Psoas muscle (tissue), 7 donors: ENCODE measurements at regions not wholly inside any gene's neighbourhood (a gene's known extent, or its start where the extent isn't known, plus 50 kb on each side); places are given as distances from the start of the nearest gene placed in this dataset.

Source experiments
- ATAC-seq, 4 donors: fragments of 200-7000 bp; cut with Tn5 transposase; one replicate each; pipeline ENCODE4 v1.9.1; 2020; ENCODE audit warnings: moderate library complexity in 3 of 4, mild to moderate bottlenecking in 2 of 4
- DNase-seq, 2 donors: peaks; one replicate each; pipeline ENCODE4 v3.0.0-alpha.2; 2020
- H3K27ac ChIP-seq: fragments of 200-600 bp; one replicate; pipeline ENCODE4 v1.8.0; 2022
- H3K27me3 ChIP-seq, 3 donors: fragments of 200-600 bp in 1 of 3; one replicate each; pipeline versions ENCODE4 v1.6.1 to v1.8.0; 2013 to 2022; ENCODE audit warnings: low read length in 2 of 3, mild to moderate bottlenecking in 2 of 3, moderate library complexity in 1 of 3; ENCODE audit not compliant: insufficient read depth in 3 of 3
- H3K36me3 ChIP-seq, 2 donors: fragments of 200-600 bp in 1 of 2; one replicate each; pipeline versions ENCODE4 v1.6.1 to v1.8.0; 2013 to 2022; ENCODE audit warnings: low read depth in 1 of 2, mild to moderate bottlenecking in 1 of 2, moderate library complexity in 1 of 2; ENCODE audit not compliant: insufficient read depth in 1 of 2
- H3K4me1 ChIP-seq: fragments of 200-600 bp; one replicate; pipeline ENCODE4 v1.8.0; 2022
- H3K4me3 ChIP-seq: fragments of 200-600 bp; one replicate; pipeline ENCODE4 v1.8.0; 2022; ENCODE audit warnings: mild to moderate bottlenecking
- H3K9me3 ChIP-seq: fragments of 200-600 bp; one replicate; pipeline ENCODE4 v1.8.0; 2022
- WGBS, 3 donors: extraction: QIAGEN DNeasy Blood & Tissue Kit; methylation state at CpG; one replicate each; pipeline versions ENCODE4 v1.1.6 to v1.1.7; 2013; 5-methylcytosine and 5-hydroxymethylcytosine counted together
- intact Hi-C, 2 donors: fragments of 100-400 bp; cut with DNase I; formaldehyde crosslinking; loops; one replicate each; pipeline versions ENCODE4 v1.11.0 to v1.14.2; 2022
- TF ChIP-seq, protein P1 (sequence below): fragments of 200-600 bp; IDR thresholded peaks from one replicate; pipeline ENCODE4 v1.8.0; 2022; ENCODE audit warnings: antibody characterized with exemption
- donor health status: healthy with polysubstance abuse.
- donor health status: DM: no; HTN: no; CAD: no; lungs with moderate emphysema.
- donor health status: Bipolar disorder and iron deficiency.
- donor health status: healthy.
- donor health status: DM: yes; HTN: yes; CAD: no.
- donor health status: DM: no; HTN: no; CAD: no.
- donor health status: DM: yes; HTN: yes; CAD: no.

DNA sequence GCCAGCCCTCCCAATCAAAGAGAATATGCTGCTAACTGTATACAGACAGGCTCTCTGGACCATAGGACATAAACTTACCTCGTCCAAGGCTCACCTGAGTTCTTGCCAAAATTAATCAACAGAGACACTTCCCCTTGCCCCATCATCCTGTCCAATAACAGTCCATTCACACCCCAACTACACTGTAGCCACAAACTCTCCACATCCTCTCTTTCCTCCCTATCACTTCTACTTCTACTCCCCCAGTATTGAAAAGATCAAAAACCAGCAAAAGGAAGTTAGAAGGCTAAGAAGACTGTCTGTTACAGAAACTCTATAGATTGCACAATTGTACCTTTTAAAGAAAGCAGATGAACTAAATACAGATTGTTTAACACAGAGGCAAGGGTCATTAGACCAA lies 133.5 kb upstream of the STT3B start:
- Histone ChIP-seq H3K27ac (no peak overlapping the region), H3K27me3 (no peaks in the 10 kb centered on the region), H3K4me3 (no peak overlapping the region), H3K4me1 (no peaks in the 10 kb centered on the region), H3K36me3 (no peaks in the 10 kb centered on the region), H3K9me3 (no peaks in the 10 kb centered on the region)
- ATAC-seq (no peak), DNase-seq (no peak)
- 31 to 50% (median 48%) methylated on average over 1 of the region's 1 CpG for WGBS, 3 donors
- TF ChIP-seq, protein P1, sequence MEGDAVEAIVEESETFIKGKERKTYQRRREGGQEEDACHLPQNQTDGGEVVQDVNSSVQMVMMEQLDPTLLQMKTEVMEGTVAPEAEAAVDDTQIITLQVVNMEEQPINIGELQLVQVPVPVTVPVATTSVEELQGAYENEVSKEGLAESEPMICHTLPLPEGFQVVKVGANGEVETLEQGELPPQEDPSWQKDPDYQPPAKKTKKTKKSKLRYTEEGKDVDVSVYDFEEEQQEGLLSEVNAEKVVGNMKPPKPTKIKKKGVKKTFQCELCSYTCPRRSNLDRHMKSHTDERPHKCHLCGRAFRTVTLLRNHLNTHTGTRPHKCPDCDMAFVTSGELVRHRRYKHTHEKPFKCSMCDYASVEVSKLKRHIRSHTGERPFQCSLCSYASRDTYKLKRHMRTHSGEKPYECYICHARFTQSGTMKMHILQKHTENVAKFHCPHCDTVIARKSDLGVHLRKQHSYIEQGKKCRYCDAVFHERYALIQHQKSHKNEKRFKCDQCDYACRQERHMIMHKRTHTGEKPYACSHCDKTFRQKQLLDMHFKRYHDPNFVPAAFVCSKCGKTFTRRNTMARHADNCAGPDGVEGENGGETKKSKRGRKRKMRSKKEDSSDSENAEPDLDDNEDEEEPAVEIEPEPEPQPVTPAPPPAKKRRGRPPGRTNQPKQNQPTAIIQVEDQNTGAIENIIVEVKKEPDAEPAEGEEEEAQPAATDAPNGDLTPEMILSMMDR = no peak
- intact Hi-C loops = no loop called here

GRCh38 chr3:31402117-31402516 lies 130.6 kb upstream of the STT3B start:
- ATAC-seq (no peak), DNase-seq (no peak)
- H3K27ac ChIP-seq = no peak overlapping the region
- TF ChIP-seq, protein P1 = no peak
- H3K36me3 ChIP-seq = no peaks in the 10 kb centered on the region
- no peaks in the 10 kb centered on the region for H3K4me1 ChIP-seq
- H3K4me3 ChIP-seq = no peak overlapping the region
- WGBS, 3 donors = 49 to 62% (median 56%) methylated on average over 2 of the region's 2 CpGs
- H3K9me3 ChIP-seq = no peaks in the 10 kb centered on the region
- intact Hi-C loops = no loop called here
- H3K27me3 ChIP-seq = no peaks in the 10 kb centered on the region

DNA sequence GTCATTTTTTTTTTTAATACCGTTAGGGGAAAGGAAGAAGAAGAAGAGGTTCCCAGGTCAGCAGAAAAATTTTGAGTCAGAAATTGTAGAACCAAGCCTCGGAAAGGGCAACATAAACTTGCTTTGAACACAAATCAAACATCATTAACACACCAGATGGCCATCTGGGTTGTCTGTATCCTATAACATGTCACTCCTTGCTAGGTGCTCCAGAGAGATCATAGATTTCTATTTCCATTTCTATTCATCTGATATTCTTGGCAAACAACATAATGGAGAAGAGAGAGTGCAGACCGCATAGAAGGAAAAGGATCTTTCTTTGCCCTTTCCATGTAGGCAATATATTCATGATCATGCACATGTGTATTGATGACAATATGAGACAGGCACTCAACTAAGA lies 129.5 kb upstream of the STT3B start:
- TF ChIP-seq, protein P1 = no peak
- no peaks in the 10 kb centered on the region for H3K27me3 ChIP-seq
- no peaks in the 10 kb centered on the region for H3K4me1 ChIP-seq
- no peaks in the 10 kb centered on the region for H3K36me3 ChIP-seq
- intact Hi-C loops = no loop called here
- DNase-seq = no peak
- no peak overlapping the region for H3K27ac ChIP-seq
- WGBS, 3 donors = 75 to 89% (median 79%) methylated on average over 3 of the region's 3 CpGs
- H3K4me3 ChIP-seq = no peak overlapping the region
- no peaks in the 10 kb centered on the region for H3K9me3 ChIP-seq
- no peak for ATAC-seq

DNA sequence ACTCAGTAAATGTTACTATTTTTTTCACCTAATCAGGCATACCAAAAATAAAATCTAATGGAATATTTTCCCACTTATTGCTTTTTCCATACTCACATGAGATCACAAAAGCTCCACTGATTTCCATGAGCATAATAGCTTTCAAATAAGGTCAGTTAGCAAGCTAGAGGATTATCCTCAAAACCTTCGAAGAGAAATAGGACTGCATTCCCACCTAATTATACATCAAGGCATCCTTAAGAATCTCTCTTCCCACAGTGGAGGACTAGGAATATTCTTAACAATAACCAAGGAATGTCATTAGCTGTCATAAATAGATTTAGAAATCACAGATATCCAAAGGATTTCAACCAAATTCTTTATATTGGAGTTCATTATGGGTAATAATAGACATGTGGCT lies 127.9 kb upstream of the STT3B start:
- intact Hi-C loops = no loop called here
- DNase-seq (no peak), ATAC-seq (no peak)
- no peaks in the 10 kb centered on the region for H3K4me1 ChIP-seq
- peaks cover 0 to 3% (median 0%) of the 10 kb centered on the region in 3 donors for H3K27me3 ChIP-seq
- H3K9me3 ChIP-seq = no peaks in the 10 kb centered on the region
- no peak overlapping the region for H3K27ac ChIP-seq
- no peaks in the 10 kb centered on the region for H3K36me3 ChIP-seq
- WGBS, 3 donors = 75 to 85% (median 85%) methylated on average over 1 of the region's 1 CpG
- TF ChIP-seq, protein P1 = no peak
- no peak overlapping the region for H3K4me3 ChIP-seq

DNA sequence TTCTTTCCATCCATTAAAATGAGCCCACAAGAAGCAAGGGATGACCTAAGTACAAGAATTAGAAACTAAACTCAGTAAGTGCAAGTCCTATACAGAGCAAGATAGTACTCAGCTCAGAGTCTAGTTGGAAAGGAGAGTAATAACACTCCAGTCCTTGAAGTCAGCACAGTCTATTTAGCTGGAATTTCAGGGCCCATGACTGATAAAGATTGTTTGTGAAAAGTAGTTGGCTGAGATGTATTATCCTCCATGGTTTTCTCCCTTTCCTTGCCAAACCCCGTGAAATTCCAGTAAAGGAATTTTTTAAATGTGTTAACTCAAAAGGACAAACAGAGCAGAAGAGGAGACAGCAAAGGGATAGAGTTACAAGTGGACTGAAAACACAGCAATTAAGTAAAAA lies 127.2 kb upstream of the STT3B start:
- ATAC-seq (no peak), DNase-seq (no peak)
- Histone ChIP-seq H3K27ac (no peak overlapping the region), H3K4me1 (no peaks in the 10 kb centered on the region), H3K27me3 (peaks cover 0 to 3% (median 0%) of the 10 kb centered on the region in 3 donors), H3K4me3 (no peak overlapping the region), H3K36me3 (no peaks in the 10 kb centered on the region), H3K9me3 (no peaks in the 10 kb centered on the region)
- intact Hi-C loops = no loop called here
- TF ChIP-seq, protein P1 = no peak
- WGBS, 3 donors = 12 to 17% (median 17%) methylated on average over 1 of the region's 1 CpG
